ENCODE measurements at regions not wholly inside any gene's neighbourhood (a gene's known extent, or its start where the extent isn't known, plus 50 kb on each side); places are given as distances from the start of the nearest gene placed in this dataset.

GRCh38 chr4:23225564-23225963 lies 532.8 kb downstream of the GBA3 start:
- no peaks in the 10 kb centered on the region for H3K4me1 Mint-ChIP-seq
- no peaks in the 10 kb centered on the region for H3K36me3 Mint-ChIP-seq (ENCODE audit: low read depth)
- DNase-seq: no peak
- no peak overlapping the region for H3K4me3 Mint-ChIP-seq
- ATAC-seq: no peak
- no peak overlapping the region for H3K27ac Mint-ChIP-seq
- H3K9me3 ChIP-seq (ENCODE audit: control insufficient read depth, low read length, poor library complexity, severe bottlenecking): no peaks in the 10 kb centered on the region
- H3K27me3 Mint-ChIP-seq: no peaks in the 10 kb centered on the region

GRCh38 chr4:23224684-23225420 lies 532.1 kb downstream of the GBA3 start:
- Mint-ChIP-seq H3K27me3 (no peaks in the 10 kb centered on the region), H3K27ac (no peak overlapping the region), H3K4me3 (no peak overlapping the region), H3K36me3 (ENCODE audit: low read depth) (no peaks in the 10 kb centered on the region), H3K4me1 (no peaks in the 10 kb centered on the region)
- no peak for ATAC-seq
- no peak for DNase-seq
- no peaks in the 10 kb centered on the region for H3K9me3 ChIP-seq (ENCODE audit: control insufficient read depth, low read length, poor library complexity, severe bottlenecking)

GRCh38 chr4:23220911-23221310 lies 528.2 kb downstream of the GBA3 start:
- no peak for DNase-seq
- Mint-ChIP-seq H3K27ac (no peak overlapping the region), H3K27me3 (no peaks in the 10 kb centered on the region), H3K36me3 (ENCODE audit: low read depth) (no peaks in the 10 kb centered on the region), H3K4me1 (no peaks in the 10 kb centered on the region), H3K4me3 (no peak overlapping the region)
- no peak for ATAC-seq
- no peaks in the 10 kb centered on the region for H3K9me3 ChIP-seq (ENCODE audit: control insufficient read depth, low read length, poor library complexity, severe bottlenecking)

- DNase-seq (no peak), ATAC-seq (no peak)
- Mint-ChIP-seq H3K36me3 (ENCODE audit: low read depth) (no peaks in the 10 kb centered on the region), H3K4me3 (no peak overlapping the region), H3K4me1 (no peaks in the 10 kb centered on the region), H3K27me3 (no peaks in the 10 kb centered on the region), H3K27ac (no peak overlapping the region)
- no peaks in the 10 kb centered on the region for H3K9me3 ChIP-seq (ENCODE audit: control insufficient read depth, low read length, poor library complexity, severe bottlenecking)
Measured at GRCh38 chr4:23219779-23220408, 527.2 kb downstream of the GBA3 start.

- DNase-seq (no peak), ATAC-seq (no peak)
- Mint-ChIP-seq H3K27ac (no peak overlapping the region), H3K27me3 (no peaks in the 10 kb centered on the region), H3K4me3 (no peak overlapping the region), H3K36me3 (ENCODE audit: low read depth) (no peaks in the 10 kb centered on the region), H3K4me1 (no peaks in the 10 kb centered on the region)
- H3K9me3 ChIP-seq (ENCODE audit: control insufficient read depth, low read length, poor library complexity, severe bottlenecking): no peaks in the 10 kb centered on the region
Measured at GRCh38 chr4:23213198-23213597, 520.5 kb downstream of the GBA3 start.

- Mint-ChIP-seq H3K27ac (no peak overlapping the region), H3K36me3 (ENCODE audit: low read depth) (no peaks in the 10 kb centered on the region), H3K4me1 (no peaks in the 10 kb centered on the region), H3K4me3 (no peak overlapping the region), H3K27me3 (no peaks in the 10 kb centered on the region)
- DNase-seq: no peak
- no peaks in the 10 kb centered on the region for H3K9me3 ChIP-seq (ENCODE audit: control insufficient read depth, low read length, poor library complexity, severe bottlenecking)
- no peak for ATAC-seq
Measured at GRCh38 chr4:23212558-23212957, 519.8 kb downstream of the GBA3 start.

GRCh38 chr4:23207059-23207458 lies 514.3 kb downstream of the GBA3 start:
- Mint-ChIP-seq H3K27me3 (no peaks in the 10 kb centered on the region), H3K36me3 (ENCODE audit: low read depth) (no peaks in the 10 kb centered on the region), H3K4me3 (no peak overlapping the region), H3K27ac (no peak overlapping the region), H3K4me1 (no peaks in the 10 kb centered on the region)
- no peaks in the 10 kb centered on the region for H3K9me3 ChIP-seq (ENCODE audit: control insufficient read depth, low read length, poor library complexity, severe bottlenecking)
- DNase-seq (no peak), ATAC-seq (no peak)

GRCh38 chr4:23202712-23203247 lies 510.0 kb downstream of the GBA3 start:
- DNase-seq: no peak
- no peaks in the 10 kb centered on the region for H3K9me3 ChIP-seq (ENCODE audit: control insufficient read depth, low read length, poor library complexity, severe bottlenecking)
- no peak for ATAC-seq
- Mint-ChIP-seq H3K36me3 (ENCODE audit: low read depth) (no peaks in the 10 kb centered on the region), H3K4me3 (no peak overlapping the region), H3K27me3 (no peaks in the 10 kb centered on the region), H3K27ac (no peak overlapping the region), H3K4me1 (no peaks in the 10 kb centered on the region)

GRCh38 chr4:23194751-23195150 lies 502.0 kb downstream of the GBA3 start:
- Mint-ChIP-seq H3K27ac (no peak overlapping the region), H3K4me1 (no peaks in the 10 kb centered on the region), H3K27me3 (no peaks in the 10 kb centered on the region), H3K36me3 (ENCODE audit: low read depth) (no peaks in the 10 kb centered on the region), H3K4me3 (no peak overlapping the region)
- no peaks in the 10 kb centered on the region for H3K9me3 ChIP-seq (ENCODE audit: control insufficient read depth, low read length, poor library complexity, severe bottlenecking)
- no peak for ATAC-seq
- no peak for DNase-seq

- Mint-ChIP-seq H3K27ac (no peak overlapping the region), H3K4me1 (no peaks in the 10 kb centered on the region)
Measured at GRCh38 chr4:23174179-23174578, 481.4 kb downstream of the GBA3 start.

GRCh38 chr4:23171976-23172375 lies 479.2 kb downstream of the GBA3 start:
- ATAC-seq: no peak
- Mint-ChIP-seq H3K27me3 (no peaks in the 10 kb centered on the region), H3K4me1 (no peaks in the 10 kb centered on the region), H3K4me3 (no peak overlapping the region), H3K27ac (no peak overlapping the region), H3K36me3 (ENCODE audit: low read depth) (no peaks in the 10 kb centered on the region)
- no peak for DNase-seq
- H3K9me3 ChIP-seq (ENCODE audit: control insufficient read depth, low read length, poor library complexity, severe bottlenecking): no peaks in the 10 kb centered on the region

More at GRCh38 chr4:23174179-23174578, 481.4 kb downstream of the GBA3 start:
- no peak overlapping the region for H3K4me3 Mint-ChIP-seq
- DNase-seq: no peak
- no peaks in the 10 kb centered on the region for H3K27me3 Mint-ChIP-seq
- no peaks in the 10 kb centered on the region for H3K36me3 Mint-ChIP-seq (ENCODE audit: low read depth)
- H3K9me3 ChIP-seq (ENCODE audit: control insufficient read depth, low read length, poor library complexity, severe bottlenecking): no peaks in the 10 kb centered on the region
- ATAC-seq: no peak

GRCh38 chr4:23169608-23170311 lies 477.0 kb downstream of the GBA3 start:
- Mint-ChIP-seq H3K4me1 (no peaks in the 10 kb centered on the region), H3K4me3 (no peak overlapping the region), H3K36me3 (ENCODE audit: low read depth) (no peaks in the 10 kb centered on the region), H3K27me3 (no peaks in the 10 kb centered on the region), H3K27ac (no peak overlapping the region)
- no peak for DNase-seq
- ATAC-seq: no peak
- H3K9me3 ChIP-seq (ENCODE audit: control insufficient read depth, low read length, poor library complexity, severe bottlenecking): no peaks in the 10 kb centered on the region

GRCh38 chr4:23166919-23167318 lies 474.2 kb downstream of the GBA3 start:
- no peak overlapping the region for H3K4me3 Mint-ChIP-seq
- DNase-seq (no peak), ATAC-seq (no peak)
- H3K27me3 Mint-ChIP-seq: no peaks in the 10 kb centered on the region
- no peaks in the 10 kb centered on the region for H3K9me3 ChIP-seq (ENCODE audit: control insufficient read depth, low read length, poor library complexity, severe bottlenecking)
- H3K27ac Mint-ChIP-seq: no peak overlapping the region
- H3K36me3 Mint-ChIP-seq (ENCODE audit: low read depth): no peaks in the 10 kb centered on the region
- no peaks in the 10 kb centered on the region for H3K4me1 Mint-ChIP-seq
